IMR-90 (cell line): ENCODE measurements at regions not wholly inside any gene's neighbourhood (a gene's known extent, or its start where the extent isn't known, plus 50 kb on each side); places are given as distances from the start of the nearest gene placed in this dataset.
A peak's percentile ranks its signal among the peaks of the same experiment; 100 is the strongest.

ENCODE experiments used
- ATAC-seq: fragments of 200-7000 bp; cut with Tn5 transposase; 2 replicates; pipeline ENCODE4 v1.9.1; 2020; ENCODE audit warnings: low read depth, mild to moderate bottlenecking, moderate library complexity
- BruUV-seq: library from RNA; stranded (reverse); fragments of 400-500 nt; replicated peaks from 2 replicates; lab custom pipeline; 2021; lab: Mats Ljungman, UMichigan
- CTCF ChIA-PET: fragments of 300-600 bp; formaldehyde crosslinking; extraction: SDS; loops from one replicate; lab custom pipeline; 2021; ENCODE audit warnings: antibody characterized with exemption; lab: Yijun Ruan, JAX
- POLR2A ChIA-PET: fragments of 300-600 bp; sonication (Branson Sonifier 250); formaldehyde crosslinking; loops from one replicate; lab custom pipeline; 2022; ENCODE audit warnings: antibody characterized with exemption; ENCODE audit not compliant: unreplicated experiment; lab: Charles Lee
- DNase-seq: peaks from one replicate; pipeline ENCODE4 v3.0.0; 2013
- H2AFZ ChIP-seq: replicated peaks from 2 replicates; pipeline ENCODE3; 2013; ENCODE audit warnings: low read length, mild to moderate bottlenecking; ENCODE audit not compliant: poor library complexity
- H2AK5ac ChIP-seq: 2 replicates; pipeline ENCODE4 v1.6.1; 2013; ENCODE audit warnings: low read depth, low read length, inconsistent platforms
- H2AK9ac ChIP-seq: replicated peaks from 2 replicates; pipeline ENCODE3; 2013; ENCODE audit warnings: mild to moderate bottlenecking, low read depth, low read length, moderate library complexity; ENCODE audit not compliant: poor library complexity
- H2BK120ac ChIP-seq: 2 replicates; pipeline ENCODE4 v1.6.1; 2013; ENCODE audit warnings: low read depth, low read length, inconsistent platforms
- H2BK15ac ChIP-seq: 3 replicates; pipeline ENCODE4 v1.6.1; 2013; ENCODE audit warnings: low read depth, low read length, inconsistent platforms
- H2BK20ac ChIP-seq: 2 replicates; pipeline ENCODE4 v1.6.1; 2013; ENCODE audit warnings: low read depth, mild to moderate bottlenecking, inconsistent platforms, low read length, moderate library complexity
- H2BK5ac ChIP-seq: 2 replicates; pipeline ENCODE4 v1.6.1; 2013; ENCODE audit warnings: mild to moderate bottlenecking, low read depth, low read length, inconsistent platforms; ENCODE audit not compliant: poor library complexity, severe bottlenecking
- H3K14ac ChIP-seq: replicated peaks from 2 replicates; pipeline ENCODE4 v1.6.1; 2013; ENCODE audit warnings: low read depth, low read length, inconsistent platforms
- H3K18ac ChIP-seq: 2 replicates; pipeline ENCODE4 v1.6.1; 2013; ENCODE audit warnings: low read depth, low read length, control low read depth
- H3K23ac ChIP-seq: 2 replicates; pipeline ENCODE4 v1.6.1; 2013; ENCODE audit warnings: low read depth, low read length, inconsistent platforms
- H3K27ac ChIP-seq: 2 replicates; pipeline ENCODE4 v1.5.1; 2013; ENCODE audit warnings: mild to moderate bottlenecking, control low read depth, low read length; ENCODE audit not compliant: insufficient read depth
- H3K27me3 ChIP-seq: 2 replicates; pipeline ENCODE4 v1.6.1; 2013; ENCODE audit warnings: low read length; ENCODE audit not compliant: control insufficient read depth, insufficient read depth
- H3K36me3 ChIP-seq: 2 replicates; pipeline ENCODE4 v1.6.1; 2013; ENCODE audit warnings: low read length, mixed read lengths; ENCODE audit not compliant: control insufficient read depth, insufficient read depth
- H3K4ac ChIP-seq: 2 replicates; pipeline ENCODE4 v1.6.1; 2013; ENCODE audit warnings: low read depth, low read length, inconsistent platforms
- H3K4me1 ChIP-seq: 2 replicates; pipeline ENCODE4 v1.6.1; 2013; ENCODE audit warnings: low read length, mixed read lengths; ENCODE audit not compliant: control insufficient read depth, insufficient read depth
- H3K4me2 ChIP-seq: 2 replicates; pipeline ENCODE4 v1.6.1; 2013; ENCODE audit warnings: low read depth, mild to moderate bottlenecking, control low read depth, low read length, moderate library complexity
- H3K4me3 ChIP-seq: 2 replicates; pipeline ENCODE4 v1.5.1; 2013; ENCODE audit warnings: low read depth, mild to moderate bottlenecking, control low read depth, low read length, moderate library complexity; ENCODE audit not compliant: insufficient read depth
- H3K56ac ChIP-seq: 2 replicates; pipeline ENCODE4 v1.6.1; 2013; ENCODE audit warnings: low read length, inconsistent platforms; ENCODE audit not compliant: insufficient read depth; ENCODE audit errors: extremely low read depth
- H3K79me1 ChIP-seq, 2 experiments: 2 replicates each; pipeline ENCODE4 v1.6.1; 2013; ENCODE audit warnings: low read length in 2 of 2, inconsistent platforms in 1 of 2, low read depth in 1 of 2
- H3K9ac ChIP-seq: 2 replicates; pipeline ENCODE4 v1.6.1; 2013; ENCODE audit warnings: low read depth, low read length, control low read depth
- H3K9me1 ChIP-seq: 2 replicates; pipeline ENCODE4 v1.6.1; 2013; ENCODE audit warnings: low read length, inconsistent platforms; ENCODE audit not compliant: insufficient read depth
- H3K9me3 ChIP-seq: 2 replicates; pipeline ENCODE4 v1.6.1; 2013; ENCODE audit warnings: low read length; ENCODE audit not compliant: control insufficient read depth, insufficient read depth
- H4K20me1 ChIP-seq: 2 replicates; pipeline ENCODE4 v1.6.1; 2013; ENCODE audit warnings: low read length, inconsistent platforms; ENCODE audit not compliant: insufficient read depth
- H4K5ac ChIP-seq: 2 replicates; pipeline ENCODE4 v1.6.1; 2013; ENCODE audit warnings: mild to moderate bottlenecking, low read depth, low read length, control low read depth
- H4K8ac ChIP-seq, 2 experiments: 2 replicates each; pipeline ENCODE4 v1.6.1; 2013; ENCODE audit warnings: low read depth in 2 of 2, low read length in 2 of 2, control low read depth in 1 of 2, inconsistent platforms in 1 of 2
- H4K91ac ChIP-seq: 2 replicates; pipeline ENCODE4 v1.6.1; 2013; ENCODE audit warnings: low read depth, low read length, inconsistent platforms; ENCODE audit not compliant: insufficient read depth
- CEBPB ChIP-seq: IDR thresholded peaks from 2 replicates; pipeline ENCODE4 v1.6.1; 2012; ENCODE audit warnings: low read depth, low read length, improper control_type of control experiment
- CHD1 ChIP-seq: IDR thresholded peaks from 2 replicates; pipeline ENCODE4 v1.6.1; 2012; ENCODE audit warnings: low read depth, low read length, improper control_type of control experiment
- CTCF ChIP-seq: conservative IDR thresholded peaks from 2 replicates; pipeline ENCODE4 v1.5.1; 2012; ENCODE audit warnings: mild to moderate bottlenecking, low read depth, low read length, improper control_type of control experiment
- ELK1 ChIP-seq: fragments of 150-350 bp; IDR thresholded peaks from 2 replicates; pipeline ENCODE4 v1.6.1; 2016; ENCODE audit warnings: low read depth, mild to moderate bottlenecking, low read length, moderate library complexity, borderline replicate concordance
- FOS ChIP-seq: fragments of 150-350 bp; IDR thresholded peaks from 2 replicates; pipeline ENCODE4 v1.6.1; 2016; ENCODE audit warnings: low read depth, low read length
- MXI1 ChIP-seq: IDR thresholded peaks from 2 replicates; pipeline ENCODE4 v1.6.1; 2012; ENCODE audit warnings: low read depth, mild to moderate bottlenecking, low read length, moderate library complexity, borderline replicate concordance
- POLR2A ChIP-seq: IDR thresholded peaks from 2 replicates; pipeline ENCODE4 v1.6.1; 2012; ENCODE audit warnings: mild to moderate bottlenecking, low read depth, low read length
- RAD21 ChIP-seq: IDR thresholded peaks from 2 replicates; pipeline ENCODE4 v1.6.1; 2012; ENCODE audit warnings: low read length, improper control_type of control experiment
- RCOR1 ChIP-seq: IDR thresholded peaks from 2 replicates; pipeline ENCODE4 v1.6.1; 2012; ENCODE audit warnings: mild to moderate bottlenecking, low read length, improper control_type of control experiment; ENCODE audit not compliant: insufficient replicate concordance
- USF2 ChIP-seq: fragments of 150-350 bp; IDR thresholded peaks from 2 replicates; pipeline ENCODE4 v1.6.1; 2017; ENCODE audit warnings: mild to moderate bottlenecking, antibody characterized with exemption, low read length, low read depth
- WGBS, 2 experiments: methylation state at CpG; one replicate each; pipeline versions ENCODE4 v1.1.5 to v1.1.7; 2013; ENCODE audit warnings: missing lambda C conversion rate in 2 of 2; ENCODE audit not compliant: insufficient read length in 1 of 2; ENCODE audit errors: extremely low coverage in 2 of 2; 5-methylcytosine and 5-hydroxymethylcytosine counted together
- dilution Hi-C: fragments of 300-500 bp; cut with HindIII; formaldehyde crosslinking; loops from one replicate; pipeline ENCODE4 v1.14.3; 2018; ENCODE audit warnings: low sequenced_read_pairs; ENCODE audit not compliant: unreplicated experiment
- in situ Hi-C: fragments of 300-500 bp; cut with MboI; formaldehyde crosslinking; loops from 3 replicates; pipeline ENCODE4 v1.14.3; 2019; ENCODE audit warnings: low sequenced_read_pairs, inconsistent platforms, mixed read lengths
- intact Hi-C: fragments of 100-400 bp; cut with micrococcal nuclease; formaldehyde crosslinking; loops from 2 replicates; pipeline ENCODE4 v1.10.0; 2022

- TF ChIP-seq ELK1 = no peak
Measured at GRCh38 chr1:245091818-245092637, 62.8 kb upstream of the KIF26B start (continued).

DNA sequence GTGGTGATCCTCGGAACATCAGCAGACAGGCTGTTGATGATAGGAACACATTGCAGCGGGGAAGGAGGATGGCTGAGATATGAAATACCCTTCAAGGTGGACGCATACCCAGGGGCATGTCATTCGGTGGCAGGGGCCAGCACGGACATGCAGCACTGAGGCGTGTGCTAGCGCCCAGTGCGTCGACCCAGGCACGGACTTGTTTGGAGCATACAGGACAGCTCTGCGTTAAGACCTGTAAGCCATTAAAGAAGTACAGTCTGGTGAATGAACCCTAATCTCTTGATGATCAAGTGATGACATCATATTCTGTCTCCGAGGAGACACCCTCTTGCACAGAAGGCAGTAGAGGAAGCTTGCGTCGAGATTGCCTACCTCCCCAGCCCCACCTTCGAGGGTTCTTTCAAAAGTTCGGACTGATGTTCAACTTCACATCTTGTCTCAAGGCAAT lies 63.6 kb upstream of the KIF26B start:
- POLR2A ChIA-PET = no interaction called here
- CTCF ChIA-PET = no interaction called here
- H2AK9ac ChIP-seq = peak overlapping the region; percentile 29
- peak overlapping the region; percentile 36 for H3K18ac ChIP-seq
- peaks cover 0 to 5% of the 10 kb centered on the region in 2 experiments; a peak in 2 of 4 replicates for H3K79me1 ChIP-seq
- peak overlapping the region; percentile 64 for H3K27ac ChIP-seq
- H2BK20ac ChIP-seq = peak overlapping the region; percentile 82
- H4K8ac ChIP-seq = peak overlapping the region; percentile 88 to 91
- ATAC-seq (no peak), DNase-seq (peak; percentile 37)
- H3K9ac ChIP-seq = no peak overlapping the region
- no TSS peak for BruUV-seq
- H3K36me3 ChIP-seq = no peaks in the 10 kb centered on the region
- peak overlapping the region; percentile 87 for H2BK5ac ChIP-seq
- H3K14ac ChIP-seq = peak overlapping the region; percentile 78
- H3K9me3 ChIP-seq = no peaks in the 10 kb centered on the region
- dilution Hi-C loops = no loop called here
- intact Hi-C loops = no loop called here
- H3K56ac ChIP-seq = peak overlapping the region; percentile 51
- H2BK15ac ChIP-seq = peak overlapping the region; percentile 29
- H4K5ac ChIP-seq = peak overlapping the region; percentile 24
- H3K9me1 ChIP-seq = peaks cover 9% of the 10 kb centered on the region
- peaks cover 19% of the 10 kb centered on the region for H3K4me1 ChIP-seq
- peak overlapping the region; percentile 64 for H2AFZ ChIP-seq
- WGBS, 2 experiments = 89% methylated on average over 3 of the region's 16 CpGs; no CpG with 5 or more reads in 1 of the 2 experiments
- no peaks in the 10 kb centered on the region for H3K27me3 ChIP-seq
- peak overlapping the region; percentile 79 for H4K91ac ChIP-seq
- H4K20me1 ChIP-seq = no peaks in the 10 kb centered on the region
- in situ Hi-C loops = no loop called here
- H3K4me2 ChIP-seq = no peak overlapping the region
- H2BK120ac ChIP-seq = peak overlapping the region; percentile 98
- H2AK5ac ChIP-seq = peak overlapping the region; percentile 90
- H3K4me3 ChIP-seq = no peak overlapping the region
- peak overlapping the region; percentile 66; the same call in 1 of the 2 replicates for H3K23ac ChIP-seq
- H3K4ac ChIP-seq = peak overlapping the region; percentile 95
- no peak for TF ChIP-seq MXI1
- no peak for TF ChIP-seq RCOR1
- TF ChIP-seq CEBPB = no peak
- no peak for TF ChIP-seq CHD1
- TF ChIP-seq RAD21 = no peak
- no peak for TF ChIP-seq POLR2A
- TF ChIP-seq CTCF = no peak
- TF ChIP-seq FOS = no peak
- TF ChIP-seq USF2 = no peak
- no peak for TF ChIP-seq ELK1
